HPDE6-E6E7 (cell line): ENCODE measurements at regions not wholly inside any gene's neighbourhood (a gene's known extent, or its start where the extent isn't known, plus 50 kb on each side); places are given as distances from the start of the nearest gene placed in this dataset.

Experiments
- DNase-seq: peaks from one replicate; pipeline ENCODE4 v3.0.0; 2011; ENCODE audit warnings: missing footprints; ENCODE audit errors: extremely low spot score

- DNase-seq: no peak
These were observed 321.1 kb downstream of the RBM26 start for GRCh38 chr13:79084802-79085424.

DNA sequence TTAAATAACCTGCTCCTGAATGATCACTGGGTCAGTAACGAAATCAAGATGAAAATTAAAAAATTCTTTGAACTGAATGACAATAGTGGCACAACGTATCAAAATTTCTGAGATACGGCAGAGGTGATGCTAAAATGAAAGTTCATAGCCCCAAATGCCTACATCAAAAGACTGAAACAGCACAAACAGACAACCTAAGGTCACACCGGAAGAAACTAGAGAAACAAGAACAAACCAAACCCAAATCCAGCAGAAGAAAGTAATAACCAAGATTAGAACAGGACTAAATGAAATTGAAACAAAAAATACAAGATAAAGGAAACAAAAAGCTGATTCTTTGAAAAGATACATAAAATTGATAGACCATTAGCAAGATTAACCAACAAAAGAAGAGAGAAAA, 324.1 kb downstream of the RBM26 start:
- DNase-seq: no peak

DNA sequence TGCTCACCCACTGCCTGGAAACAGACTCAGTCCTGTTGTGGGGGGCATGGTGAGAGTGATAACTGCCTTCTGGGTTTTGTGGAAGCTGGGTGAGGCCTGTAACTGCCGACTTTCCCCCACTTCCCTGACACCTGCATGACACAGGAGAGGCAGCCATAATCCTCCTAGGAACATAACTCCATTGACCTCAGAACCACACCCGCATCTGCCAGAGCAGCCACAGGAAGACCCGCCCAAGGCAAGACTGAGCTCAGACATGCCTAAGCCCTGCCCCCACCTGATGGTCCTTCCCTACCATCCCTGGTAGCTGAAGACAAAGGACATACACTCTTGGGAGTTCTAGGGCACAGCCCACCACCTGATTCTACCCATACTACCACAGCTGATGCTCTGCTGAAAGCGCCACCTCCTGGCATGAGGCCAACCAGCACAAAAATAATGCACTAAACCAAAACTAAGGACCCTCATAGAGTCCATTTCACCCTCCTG, 326.7 kb downstream of the RBM26 start:
- DNase-seq: no peak

GRCh38 chr13:79075703-79076102, 330.4 kb downstream of the RBM26 start:
- no peak for DNase-seq

DNA sequence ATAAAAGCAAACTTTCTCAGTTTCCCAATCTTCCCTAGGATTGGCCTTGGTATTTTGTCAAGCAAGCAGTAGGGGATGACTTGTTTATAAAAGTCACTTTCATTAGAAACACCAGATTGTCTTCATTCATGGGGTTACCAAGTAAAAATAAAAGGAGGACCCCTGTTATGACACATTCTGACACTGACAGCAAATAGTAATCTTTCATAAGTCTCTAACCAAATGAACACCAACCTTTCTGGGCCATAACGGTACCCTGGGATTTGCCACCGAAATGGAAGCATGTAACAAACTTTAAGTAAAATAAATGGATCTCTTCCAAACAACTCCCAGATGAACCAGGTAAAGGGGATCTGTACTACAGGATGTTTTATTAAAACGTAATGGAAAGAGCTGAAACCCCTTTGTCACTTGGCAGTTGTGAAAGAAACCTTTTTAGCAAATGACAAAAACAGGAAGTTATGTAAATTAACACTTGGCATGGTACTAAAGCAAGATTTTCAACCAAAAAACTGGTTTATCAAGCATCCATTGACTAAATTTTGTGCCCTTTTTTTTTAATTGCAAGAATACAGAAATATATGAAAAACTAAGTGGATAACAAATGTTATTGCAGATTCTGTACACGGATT, 335.6 kb downstream of the RBM26 start:
- DNase-seq: no peak

DNA sequence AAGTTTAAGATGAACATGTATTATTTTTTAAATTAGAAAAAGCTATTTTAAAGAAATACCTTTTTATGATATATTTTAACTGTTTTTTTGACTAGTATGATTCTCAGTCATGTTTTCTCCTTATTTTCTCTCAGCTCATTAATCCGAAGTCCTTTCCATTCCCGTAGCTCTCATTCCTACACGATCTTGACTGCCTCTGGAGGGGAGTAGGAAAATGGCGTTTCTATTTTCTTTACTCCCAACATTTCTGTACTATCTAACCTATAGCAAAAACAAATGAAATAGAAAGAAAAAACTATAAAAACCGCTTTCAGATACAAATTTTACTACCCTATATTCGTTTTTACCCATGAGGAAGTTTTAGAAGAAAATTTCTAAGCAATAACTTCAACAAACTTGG, 343.8 kb downstream of the RBM26 start:
- DNase-seq: no peak

- no peak for DNase-seq
These were observed 345.8 kb downstream of the RBM26 start for GRCh38 chr13:79060216-79060615.

DNA sequence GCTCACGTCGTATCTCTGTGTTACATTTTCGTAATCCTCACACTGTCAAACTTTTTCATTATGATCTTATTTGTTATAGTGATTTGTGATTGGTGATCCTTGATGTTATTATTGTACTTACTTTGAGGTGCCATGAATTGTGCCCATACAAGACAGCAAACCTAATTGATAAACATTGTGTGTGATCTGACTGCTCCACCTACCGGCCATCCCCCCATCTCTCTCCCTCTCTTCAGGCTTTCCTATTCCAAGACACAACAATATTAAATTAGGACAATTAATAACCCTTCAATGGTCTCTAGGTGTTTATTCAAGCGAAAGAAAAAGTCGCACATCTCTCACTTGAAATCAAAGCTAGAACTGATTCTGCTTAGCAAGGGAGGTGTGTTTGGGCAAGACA, 349.3 kb downstream of the RBM26 start:
- no peak for DNase-seq

- no peak for DNase-seq
These were observed 354.6 kb downstream of the RBM26 start for GRCh38 chr13:79051472-79051871.

DNA sequence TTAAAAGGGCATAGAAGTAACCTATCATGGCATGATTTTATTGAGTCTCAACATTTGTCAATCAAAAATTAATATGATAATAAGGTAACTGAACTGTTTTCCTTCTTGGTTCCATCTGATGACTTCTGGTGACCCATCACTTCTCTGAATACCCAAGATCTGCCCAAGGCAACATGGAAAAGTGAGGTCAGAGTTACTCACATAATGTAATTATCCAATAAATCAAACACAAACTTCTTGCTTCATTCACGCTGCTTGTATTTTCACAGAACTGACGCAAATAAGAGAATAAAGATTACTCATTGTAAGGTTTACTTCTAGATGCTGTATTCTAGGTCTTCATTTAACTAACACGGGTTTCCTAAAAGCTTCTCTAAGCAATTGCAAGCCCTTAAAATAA, 361.6 kb downstream of the RBM26 start:
- no peak for DNase-seq

DNA sequence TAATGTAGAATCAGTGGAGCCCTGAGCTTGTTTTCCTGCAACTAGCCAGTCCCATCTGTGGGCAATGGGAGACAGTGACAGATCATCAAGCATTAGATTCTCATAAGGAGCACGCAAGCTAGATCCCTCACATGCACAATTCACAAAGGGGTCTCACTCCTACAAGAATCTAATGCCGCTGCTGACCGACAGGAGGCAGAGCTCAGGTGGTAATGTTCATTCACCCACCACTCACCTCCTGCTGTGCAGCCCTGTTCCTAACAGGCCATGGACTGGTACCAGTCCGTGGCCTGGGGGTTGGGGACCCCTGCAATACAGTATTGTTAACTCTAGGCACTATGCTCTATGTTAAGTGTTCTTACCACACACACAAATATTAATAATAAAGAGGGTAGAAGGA, 362.8 kb downstream of the RBM26 start:
- DNase-seq: no peak

GRCh38 chr13:79037197-79037596, 368.9 kb downstream of the RBM26 start:
- no peak for DNase-seq

- no peak for DNase-seq
These were observed 371.7 kb downstream of the RBM26 start for GRCh38 chr13:79034341-79034740.

DNA sequence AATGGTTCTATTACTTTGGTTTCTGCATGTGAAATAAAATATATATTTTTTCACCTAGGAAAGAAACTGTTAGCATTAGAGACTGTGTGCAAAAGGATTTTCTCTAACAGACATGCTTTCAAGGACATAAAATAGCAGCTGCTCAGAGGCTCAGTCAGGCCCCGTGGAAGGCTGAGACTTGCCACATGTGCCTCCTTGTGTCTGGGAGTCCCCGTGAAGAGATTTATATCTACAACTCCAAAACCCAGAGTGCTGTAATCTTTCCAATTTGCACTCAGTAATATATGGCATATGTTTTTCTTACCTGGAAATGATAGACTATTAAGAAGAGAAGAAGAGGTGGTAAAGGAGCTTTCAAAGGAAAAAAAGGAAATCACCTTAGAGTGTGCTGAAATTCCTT, 371.6 kb upstream of the OBI1 start:
- no peak for DNase-seq

DNA sequence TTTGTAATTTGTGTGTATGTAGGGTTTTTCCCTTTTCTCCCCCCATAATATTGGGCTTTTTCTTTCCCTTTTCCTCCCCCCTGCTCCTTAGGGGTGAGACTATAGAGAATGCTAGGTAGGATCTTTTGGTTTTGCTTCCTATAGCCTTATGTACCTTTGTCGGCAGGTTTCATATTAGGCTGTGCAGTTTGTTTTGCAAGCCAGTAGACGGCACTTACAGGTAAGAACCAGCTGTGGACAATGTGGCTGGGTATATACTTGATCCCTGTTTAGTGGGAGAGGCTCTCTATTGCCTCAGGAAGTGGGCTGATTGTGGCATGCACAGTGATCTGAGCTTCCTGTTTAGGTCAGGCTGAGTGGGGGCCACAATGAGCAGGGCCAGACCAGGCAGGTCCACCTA, 359.2 kb upstream of the OBI1 start:
- DNase-seq: no peak

DNA sequence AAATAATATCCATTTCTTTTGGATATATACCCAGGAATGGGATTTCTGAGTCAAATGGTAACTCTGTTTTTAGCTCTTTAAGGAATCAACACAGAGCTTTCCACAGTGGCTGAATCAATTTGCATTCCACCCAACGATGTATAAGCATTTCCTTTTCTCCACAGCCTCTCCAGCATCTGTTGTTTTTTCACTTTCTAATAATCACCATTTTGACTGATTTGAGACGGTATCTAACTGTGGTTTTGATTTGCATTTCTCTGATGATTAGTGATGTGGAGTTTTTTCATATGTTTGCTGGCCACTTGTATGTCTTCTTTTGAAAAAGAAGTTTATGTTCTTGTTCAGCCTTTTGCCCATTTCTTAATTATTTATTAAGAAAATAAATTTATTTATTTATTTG, 352.2 kb upstream of the OBI1 start:
- DNase-seq: no peak

- DNase-seq: no peak
These were observed 345.3 kb upstream of the OBI1 start for GRCh38 chr13:79003989-79004898.

DNA sequence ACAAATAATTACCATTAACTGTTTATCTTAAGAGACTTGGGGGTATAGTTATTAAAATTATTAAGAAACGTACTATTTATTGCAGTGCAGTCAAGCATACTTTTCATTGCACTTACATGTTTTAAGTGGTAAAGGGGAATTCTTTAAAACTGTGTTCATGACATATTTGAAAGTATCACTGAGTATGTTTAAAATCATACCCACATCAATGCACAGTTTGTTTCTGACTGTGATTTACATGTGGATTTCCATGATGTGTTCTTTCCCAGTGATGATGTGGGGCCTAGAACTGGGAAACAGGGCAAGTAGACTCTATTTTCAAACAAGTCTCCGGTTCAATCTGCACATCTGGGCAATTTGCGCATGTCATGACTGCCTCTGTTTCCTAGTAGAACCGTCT, 340.5 kb upstream of the OBI1 start:
- DNase-seq: no peak

- no peak for DNase-seq
These were observed 339.8 kb upstream of the OBI1 start for GRCh38 chr13:78998630-78999315.

DNA sequence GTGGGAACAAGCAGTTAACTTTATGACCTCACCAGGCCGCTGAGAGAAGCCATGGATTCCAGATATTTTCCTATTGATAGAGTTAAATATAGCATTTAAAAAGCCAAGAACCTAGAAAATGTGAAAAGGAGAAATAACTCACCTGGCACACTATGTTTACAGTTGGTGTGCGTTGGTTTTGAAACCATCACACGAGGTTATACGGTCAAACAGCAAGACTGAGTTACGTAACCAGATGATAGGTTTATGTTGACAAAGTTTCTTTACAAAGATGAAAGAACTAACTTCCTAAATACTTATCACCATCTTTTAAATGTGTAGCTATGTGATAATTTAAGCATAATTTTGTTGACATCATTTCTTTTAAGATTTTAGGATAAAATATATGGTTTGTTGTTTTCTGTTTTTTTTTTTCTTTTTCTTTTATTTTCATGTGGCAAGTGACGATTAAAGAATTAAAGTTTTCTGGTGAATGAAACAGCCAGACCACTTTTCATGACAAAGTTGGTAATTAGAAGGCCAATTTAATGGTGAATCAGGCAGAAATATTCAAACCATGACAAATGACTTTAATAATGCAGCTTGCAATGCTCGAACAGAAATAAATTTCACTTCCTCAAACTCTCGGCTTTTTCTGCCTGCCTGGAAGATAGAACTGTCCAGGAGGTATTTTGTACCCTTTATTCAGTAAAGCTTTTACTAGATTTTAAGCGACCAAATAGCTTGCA, 339.1 kb upstream of the OBI1 start:
- no peak for DNase-seq

DNA sequence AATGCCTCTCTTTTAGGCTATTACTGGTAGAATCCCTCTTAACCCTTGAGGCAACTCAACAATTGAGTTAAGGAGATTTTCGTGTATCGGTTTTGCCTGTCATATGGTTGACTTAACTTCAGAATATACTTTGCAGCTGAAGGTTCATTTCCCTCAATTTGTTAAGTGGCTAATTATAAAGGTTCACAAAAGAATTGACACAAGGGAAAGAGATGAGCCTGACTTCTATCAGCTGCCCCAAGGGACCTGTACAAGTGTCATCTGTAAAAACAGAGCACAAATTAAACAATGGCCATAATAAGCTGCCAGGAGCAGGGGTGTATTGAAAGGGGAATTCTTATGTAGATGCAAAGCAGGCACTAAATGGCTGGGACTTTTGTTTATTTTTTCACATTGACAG, 334.8 kb upstream of the OBI1 start:
- no peak for DNase-seq

DNA sequence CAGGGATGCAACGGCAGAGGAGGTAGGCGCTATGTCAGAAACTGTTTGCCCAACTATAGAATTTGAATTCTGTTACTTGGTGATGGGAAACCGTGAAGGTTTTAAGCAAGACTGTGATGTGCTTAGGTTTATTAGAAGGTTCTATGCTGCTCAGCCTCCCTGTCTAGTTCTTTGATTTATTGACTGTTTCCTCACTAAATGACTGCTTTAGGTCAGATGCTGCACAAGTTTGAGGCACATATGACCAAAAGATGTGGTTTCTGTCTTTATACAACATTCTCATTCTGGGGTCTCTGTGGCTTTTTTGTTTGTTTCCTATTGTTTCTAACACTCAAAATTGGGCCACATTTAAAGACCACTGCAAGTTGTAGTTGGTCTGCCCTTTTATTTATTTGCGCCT, 323.0 kb upstream of the OBI1 start:
- no peak for DNase-seq
